Fibroblast of pulmonary artery (primary cell): ENCODE measurements at regions not wholly inside any gene's neighbourhood (a gene's known extent, or its start where the extent isn't known, plus 50 kb on each side); places are given as distances from the start of the nearest gene placed in this dataset.

Source experiments
- DNase-seq: peaks from one replicate; pipeline ENCODE4 v3.0.0-alpha.2; 2010; ENCODE audit warnings: low read depth
- H3K4me3 ChIP-seq: replicated peaks from 2 replicates; pipeline ENCODE4 v1.5.1; 2011; ENCODE audit warnings: low read depth, mild to moderate bottlenecking, control low read depth, low read length, moderate library complexity
- CTCF ChIP-seq: IDR thresholded peaks from 2 replicates; pipeline ENCODE4 v1.5.1; 2011; ENCODE audit warnings: mild to moderate bottlenecking, control low read depth, low read length, inconsistent platforms; ENCODE audit errors: missing control alignments

GRCh38 chr4:28799696-28800095 is 1920.5 kb upstream of the PCDH7 start:
- no peak overlapping the region for H3K4me3 ChIP-seq
- peak; percentile 20 for DNase-seq
- TF ChIP-seq CTCF, result no peak

- TF ChIP-seq CTCF, result no peak
- no peak overlapping the region for H3K4me3 ChIP-seq
- DNase-seq, result no peak
Measured at GRCh38 chr4:28811025-28811424, 1909.1 kb upstream of the PCDH7 start.

GRCh38 chr4:28822163-28822562 is 1898.0 kb upstream of the PCDH7 start:
- no peak for TF ChIP-seq CTCF
- no peak overlapping the region for H3K4me3 ChIP-seq
- no peak for DNase-seq

GRCh38 chr4:28827866-28828265 is 1892.3 kb upstream of the PCDH7 start:
- no peak for DNase-seq
- H3K4me3 ChIP-seq, result no peak overlapping the region
- no peak for TF ChIP-seq CTCF

GRCh38 chr4:28831867-28832266 is 1888.3 kb upstream of the PCDH7 start:
- H3K4me3 ChIP-seq, result no peak overlapping the region
- DNase-seq, result no peak
- no peak for TF ChIP-seq CTCF

- no peak for TF ChIP-seq CTCF
- DNase-seq, result no peak
- no peak overlapping the region for H3K4me3 ChIP-seq
Measured at GRCh38 chr4:28832444-28832843, 1887.7 kb upstream of the PCDH7 start.

GRCh38 chr4:28834120-28834519 is 1886.0 kb upstream of the PCDH7 start:
- no peak for TF ChIP-seq CTCF
- no peak for DNase-seq
- no peak overlapping the region for H3K4me3 ChIP-seq
